ENCODE measurements at regions not wholly inside any gene's neighbourhood (a gene's known extent, or its start where the extent isn't known, plus 50 kb on each side); places are given as distances from the start of the nearest gene placed in this dataset.

- Histone ChIP-seq H3K36me3 (ENCODE audit: control insufficient read depth in 2 of 2, insufficient read depth in 2 of 2, low read length in 1 of 2) (no peaks in the 10 kb centered on the region), H4K20me1 (ENCODE audit: control insufficient read depth, insufficient read depth) (no peaks in the 10 kb centered on the region), H3K4me3 (no peak overlapping the region), H3K79me2 (ENCODE audit: control insufficient read depth, insufficient read depth, low read length) (no peaks in the 10 kb centered on the region), H2AFZ (ENCODE audit: control insufficient read depth, low read depth, low read length) (no peak overlapping the region), H3K4me2 (ENCODE audit: control insufficient read depth, insufficient read depth) (no peak overlapping the region), H3K9ac (ENCODE audit: control insufficient read depth, insufficient read depth, low read length) (no peak overlapping the region), H3K9me3 (replicated peaks; ENCODE audit: control insufficient read depth, insufficient read depth, low read length) (no peaks in the 10 kb centered on the region), H3K27ac (ENCODE audit: control insufficient read depth, insufficient read depth) (no peak overlapping the region), H3K4me1 (ENCODE audit: control insufficient read depth, insufficient read depth, low read length) (no peaks in the 10 kb centered on the region), H3K27me3 (replicated peaks in 1 of 2; ENCODE audit: control insufficient read depth in 2 of 2, insufficient read depth in 2 of 2, low read length in 1 of 2) (no peaks in the 10 kb centered on the region)
- BruUV-seq (replicated peaks): no TSS peak
- CTCF ChIA-PET: interaction anchor here (0.8 to 1.1 kb wide), 2 partner anchors 22 to 43 kb away, joined by 3 to 4 read pairs; no protein-coding TSS in a partner anchor
- RAD21 ChIA-PET (ENCODE audit: unreplicated experiment): no interaction called here
- in situ Hi-C loops (cut with MboI) (no loop called here), intact Hi-C loops (cut with micrococcal nuclease; ENCODE audit: unreplicated experiment) (no loop called here)
- ATAC-seq: no peak
- WGBS (ENCODE audit: insufficient coverage, insufficient replicate concordance, low lambda C conversion rate, missing lambda C conversion rate): 10% methylated on average over 3 of the region's 3 CpGs
- SMC1A ChIA-PET (ENCODE audit: uncharacterized antibody, unreplicated experiment): no interaction called here
- no peak for DNase-seq (ENCODE audit: low read depth, low spot score)
- no peak for FAIRE-seq
- POLR2A ChIA-PET: no interaction called here
- TF ChIP-seq TAF1 (IDR thresholded peaks at IDR 0.05; ENCODE audit: borderline replicate concordance, low read depth, low read length) (no peak), JUND (IDR thresholded peaks at IDR 0.05; ENCODE audit: low read depth, low read length) (no peak), ZBTB4 (CRISPR knock-in tag; IDR thresholded peaks at IDR 0.05) (no peak), NBN (IDR thresholded peaks at IDR 0.05) (no peak), SKIL (IDR thresholded peaks at IDR 0.05; ENCODE audit: low read depth, poor library complexity, severe bottlenecking) (no peak), PRDM15 (CRISPR knock-in tag; IDR thresholded peaks at IDR 0.05) (no peak), SIX5 (IDR thresholded peaks at IDR 0.05; ENCODE audit: low read depth, low read length, severe bottlenecking) (no peak), SPI1 (IDR thresholded peaks at IDR 0.05; ENCODE audit: borderline replicate concordance, insufficient read depth, low read depth, low read length) (no peak), BHLHE40 (IDR thresholded peaks at IDR 0.05; ENCODE audit: borderline replicate concordance in 1 of 2, low read depth in 2 of 2, low read length in 1 of 2) (no peak), E4F1 (IDR thresholded peaks at IDR 0.05; ENCODE audit: borderline replicate concordance, partially characterized antibody) (no peak)
Observed at GRCh38 chr9:27645161-27645840, 72.0 kb upstream of the C9orf72 start.
